Tibial nerve (tissue), 3 donors: ENCODE measurements at regions not wholly inside any gene's neighbourhood (a gene's known extent, or its start where the extent isn't known, plus 50 kb on each side); places are given as distances from the start of the nearest gene placed in this dataset.

ENCODE experiments used
- CTCF ChIP-seq, 5 experiments: fragments of 200-600 bp in 3 of 5; fragments of 450-650 bp in 2 of 5; sonication (generic) in 3 of 5; IDR thresholded peaks; one replicate each; pipeline ENCODE4 v1.5.1; 2016 to 2019; ENCODE audit warnings: antibody characterized with exemption in 5 of 5, mild to moderate bottlenecking in 3 of 5, moderate library complexity in 2 of 5
- POLR2A ChIP-seq, 2 donors: fragments of 450-650 bp; IDR thresholded peaks; one replicate each; pipeline ENCODE4 v1.6.1; 2017; ENCODE audit warnings: antibody characterized with exemption in 2 of 2, mild to moderate bottlenecking in 2 of 2, moderate library complexity in 2 of 2

GRCh38 chr19:20276011-20276731 lies 109.2 kb downstream of the ZNF486 start:
- no peak for TF ChIP-seq POLR2A (IDR thresholded peaks at IDR 0.05)
- no peak for TF ChIP-seq CTCF (IDR thresholded peaks at IDR 0.05)
